OCI-LY1 (cell line): ENCODE measurements at regions not wholly inside any gene's neighbourhood (a gene's known extent, or its start where the extent isn't known, plus 50 kb on each side); places are given as distances from the start of the nearest gene placed in this dataset.

Experiments used
- H2AFZ ChIP-seq: fragments of 200-600 bp; sonication (generic), shearing (Covaris generic); 2 replicates; pipeline ENCODE4 v1.6.0; 2014; ENCODE audit warnings: antibody characterized with exemption, mild to moderate bottlenecking, low read length
- H3F3A ChIP-seq: fragments of 200-600 bp; sonication (generic), shearing (Covaris generic); 2 replicates; pipeline ENCODE4 v1.6.0; 2014; ENCODE audit warnings: mild to moderate bottlenecking, antibody characterized with exemption, low read length, moderate library complexity; ENCODE audit not compliant: insufficient read depth
- H3K27ac ChIP-seq: fragments of 200-600 bp; sonication (generic); 2 replicates; pipeline ENCODE4 v1.5.1; 2014; ENCODE audit warnings: low read length, mixed run types, mild to moderate bottlenecking, low read depth; ENCODE audit not compliant: poor library complexity, severe bottlenecking
- H3K27me3 ChIP-seq: fragments of 200-600 bp; sonication (generic); 2 replicates; pipeline ENCODE4 v1.6.0; 2014; ENCODE audit warnings: antibody characterized with exemption, mild to moderate bottlenecking, low read length, moderate library complexity; ENCODE audit not compliant: insufficient read depth
- H3K36me3 ChIP-seq: fragments of 200-600 bp; sonication (generic); 2 replicates; pipeline ENCODE4 v1.6.1; 2014; ENCODE audit warnings: mild to moderate bottlenecking, antibody characterized with exemption, low read length, moderate library complexity, mixed read lengths; ENCODE audit not compliant: insufficient read depth
- H3K4me1 ChIP-seq: fragments of 200-600 bp; sonication (generic); 2 replicates; pipeline ENCODE4 v1.5.1; 2014; ENCODE audit warnings: mild to moderate bottlenecking, low read length, moderate library complexity; ENCODE audit not compliant: insufficient read depth, severe bottlenecking
- H3K4me2 ChIP-seq: fragments of 200-600 bp; sonication (generic), shearing (Covaris generic); 2 replicates; pipeline ENCODE4 v1.6.1; 2014; ENCODE audit warnings: low read length
- H3K4me3 ChIP-seq: fragments of 200-600 bp; sonication (generic); 2 replicates; pipeline ENCODE4 v1.5.1; 2014; ENCODE audit warnings: low read length, low read depth, mild to moderate bottlenecking, mixed read lengths; ENCODE audit not compliant: poor library complexity, severe bottlenecking
- H3K79me2 ChIP-seq: fragments of 200-600 bp; shearing (Covaris generic); 2 replicates; pipeline ENCODE4 v1.6.1; 2016; ENCODE audit warnings: mixed run types, low read length, mixed read lengths; ENCODE audit not compliant: insufficient read depth
- H3K9ac ChIP-seq: fragments of 200-600 bp; sonication (generic), shearing (Covaris generic); 2 replicates; pipeline ENCODE4 v1.6.1; 2014; ENCODE audit warnings: mild to moderate bottlenecking, low read length, mixed read lengths
- H3K9me2 ChIP-seq: fragments of 200-600 bp; sonication (generic), shearing (Covaris generic); 2 replicates; pipeline ENCODE4 v1.6.1; 2014; ENCODE audit warnings: low read depth, mild to moderate bottlenecking, low read length, mixed read lengths
- H3K9me3 ChIP-seq: fragments of 200-600 bp; shearing (Covaris generic); 2 replicates; pipeline ENCODE4 v1.6.1; 2014; ENCODE audit warnings: low read length, mixed read lengths
- H4K20me1 ChIP-seq: fragments of 200-600 bp; sonication (generic), shearing (Covaris generic); 2 replicates; pipeline ENCODE4 v1.6.0; 2016; ENCODE audit warnings: mild to moderate bottlenecking, low read length; ENCODE audit not compliant: insufficient read depth
- CTCF ChIP-seq: fragments of 200-600 bp; sonication (generic), shearing (Covaris generic); IDR thresholded peaks from 2 replicates; pipeline ENCODE4 v1.5.1; 2017; ENCODE audit warnings: mild to moderate bottlenecking, antibody characterized with exemption, low read length, moderate library complexity, mixed read lengths
- EZH2 ChIP-seq: fragments of 200-600 bp; sonication (generic), shearing (Covaris generic); IDR thresholded peaks from 2 replicates; pipeline ENCODE4 v1.8.0; 2017; ENCODE audit warnings: borderline replicate concordance, mixed run types, mild to moderate bottlenecking, antibody characterized with exemption, low read length, moderate library complexity, mixed read lengths

- Histone ChIP-seq H3K27me3 (no peaks in the 10 kb centered on the region), H3K9me3 (no peaks in the 10 kb centered on the region), H3K9me2 (no peaks in the 10 kb centered on the region), H3K9ac (no peak overlapping the region), H3K4me3 (no peak overlapping the region), H3K79me2 (no peaks in the 10 kb centered on the region), H3F3A (no peaks in the 10 kb centered on the region), H3K36me3 (no peaks in the 10 kb centered on the region), H3K4me2 (no peak overlapping the region), H3K4me1 (no peaks in the 10 kb centered on the region), H3K27ac (no peak overlapping the region), H4K20me1 (no peaks in the 10 kb centered on the region), H2AFZ (no peak overlapping the region)
- TF ChIP-seq EZH2 (no peak), CTCF (no peak)
These were observed 286.5 kb upstream of the JARID2 start for GRCh38 chr6:14959324-14959885.

DNA sequence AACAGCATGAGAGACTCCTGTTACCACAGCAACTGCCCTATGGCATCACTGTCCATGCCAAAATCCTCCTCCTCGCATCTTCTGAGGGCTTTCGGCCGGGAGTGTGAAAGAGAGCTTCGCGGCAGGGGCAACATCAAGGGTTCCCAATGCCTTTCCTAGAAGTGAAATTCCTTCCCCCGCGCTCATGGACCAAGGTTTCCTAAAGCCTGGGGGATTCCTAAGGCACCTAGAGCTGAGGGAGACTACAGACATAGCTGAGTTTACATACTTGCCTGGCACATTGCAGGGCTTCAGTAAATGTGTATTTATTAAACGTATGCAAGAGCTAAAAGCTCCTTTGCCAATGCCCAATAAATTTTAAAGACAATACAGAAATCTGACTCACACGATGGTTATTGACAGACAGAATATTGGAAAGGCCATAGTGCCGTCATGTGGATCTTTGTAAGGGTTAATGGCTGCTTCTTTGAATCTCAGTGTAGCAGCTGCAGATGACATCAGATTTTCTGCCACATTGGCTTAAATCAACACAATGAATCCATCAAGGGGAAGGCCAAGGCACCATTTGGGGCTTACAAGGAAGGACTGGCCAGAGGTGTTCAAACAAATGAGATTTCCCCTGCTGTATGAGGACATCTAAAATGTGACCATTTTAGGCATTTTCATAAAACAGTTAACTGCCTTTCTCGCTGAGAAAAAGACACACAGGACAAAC is 281.2 kb upstream of the JARID2 start:
- Histone ChIP-seq H3K4me1 (no peaks in the 10 kb centered on the region), H3K9ac (no peak overlapping the region), H3K9me2 (no peaks in the 10 kb centered on the region), H3K9me3 (no peaks in the 10 kb centered on the region), H3K4me3 (no peak overlapping the region), H4K20me1 (no peaks in the 10 kb centered on the region), H3K36me3 (no peaks in the 10 kb centered on the region), H3K27me3 (no peaks in the 10 kb centered on the region), H2AFZ (no peak overlapping the region), H3K79me2 (no peaks in the 10 kb centered on the region), H3F3A (no peaks in the 10 kb centered on the region), H3K27ac (no peak overlapping the region), H3K4me2 (no peak overlapping the region)
- TF ChIP-seq CTCF (no peak), EZH2 (no peak)

DNA sequence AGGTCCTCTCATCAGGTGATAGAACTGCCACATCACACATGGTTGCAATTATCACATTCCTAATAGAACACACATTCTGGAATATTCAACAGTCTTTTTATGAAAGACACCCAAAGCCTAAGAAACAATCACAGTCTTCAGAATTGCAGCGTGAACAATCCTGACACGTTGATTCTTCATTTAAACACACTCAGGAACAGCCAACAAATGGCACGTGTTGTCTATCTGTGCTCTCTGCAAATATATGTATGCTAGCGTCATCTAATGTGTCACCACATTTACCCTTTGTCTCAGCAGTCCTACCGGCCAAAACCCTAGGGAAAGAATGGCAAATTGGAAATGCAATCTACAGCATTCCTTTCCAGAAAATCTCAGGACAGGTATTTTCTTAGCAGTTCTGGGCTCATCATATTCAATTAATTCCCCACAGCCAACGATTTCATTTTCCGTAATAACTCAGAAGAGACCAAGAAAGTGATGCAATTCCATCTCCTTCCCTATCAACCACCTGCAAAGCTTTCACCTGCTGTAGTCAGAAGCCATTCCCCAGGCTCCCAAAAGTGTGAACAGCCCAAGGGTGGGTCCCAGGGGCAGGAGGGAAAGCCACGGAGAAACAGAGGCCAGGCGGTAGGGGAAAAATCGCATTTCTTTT is 280.3 kb upstream of the JARID2 start:
- Histone ChIP-seq H3K9ac (no peak overlapping the region), H4K20me1 (no peaks in the 10 kb centered on the region), H3K27ac (no peak overlapping the region), H3K4me3 (no peak overlapping the region), H3K36me3 (no peaks in the 10 kb centered on the region), H3K4me2 (no peak overlapping the region), H3F3A (no peaks in the 10 kb centered on the region), H3K4me1 (no peaks in the 10 kb centered on the region), H2AFZ (no peak overlapping the region), H3K9me3 (no peaks in the 10 kb centered on the region), H3K9me2 (no peaks in the 10 kb centered on the region), H3K79me2 (no peaks in the 10 kb centered on the region), H3K27me3 (no peaks in the 10 kb centered on the region)
- TF ChIP-seq EZH2 = no peak
